H7 (cell line): ENCODE measurements at regions not wholly inside any gene's neighbourhood (a gene's known extent, or its start where the extent isn't known, plus 50 kb on each side); places are given as distances from the start of the nearest gene placed in this dataset.

Experiments used
- DNase-seq: peaks from one replicate; pipeline ENCODE4 v3.0.0; 2012
- H3K27me3 ChIP-seq: 2 replicates; pipeline ENCODE4 v1.6.0; 2011; ENCODE audit warnings: mild to moderate bottlenecking, low read length; ENCODE audit not compliant: control insufficient read depth, insufficient read depth
- H3K36me3 ChIP-seq: replicated peaks from 2 replicates; pipeline ENCODE4 v1.5.1; 2011; ENCODE audit warnings: low read length; ENCODE audit not compliant: control insufficient read depth, insufficient read depth
- H3K4me3 ChIP-seq: 2 replicates; pipeline ENCODE4 v1.5.1; 2011; ENCODE audit warnings: low read depth, mild to moderate bottlenecking, control low read depth, low read length, moderate library complexity; ENCODE audit not compliant: insufficient read depth

DNA sequence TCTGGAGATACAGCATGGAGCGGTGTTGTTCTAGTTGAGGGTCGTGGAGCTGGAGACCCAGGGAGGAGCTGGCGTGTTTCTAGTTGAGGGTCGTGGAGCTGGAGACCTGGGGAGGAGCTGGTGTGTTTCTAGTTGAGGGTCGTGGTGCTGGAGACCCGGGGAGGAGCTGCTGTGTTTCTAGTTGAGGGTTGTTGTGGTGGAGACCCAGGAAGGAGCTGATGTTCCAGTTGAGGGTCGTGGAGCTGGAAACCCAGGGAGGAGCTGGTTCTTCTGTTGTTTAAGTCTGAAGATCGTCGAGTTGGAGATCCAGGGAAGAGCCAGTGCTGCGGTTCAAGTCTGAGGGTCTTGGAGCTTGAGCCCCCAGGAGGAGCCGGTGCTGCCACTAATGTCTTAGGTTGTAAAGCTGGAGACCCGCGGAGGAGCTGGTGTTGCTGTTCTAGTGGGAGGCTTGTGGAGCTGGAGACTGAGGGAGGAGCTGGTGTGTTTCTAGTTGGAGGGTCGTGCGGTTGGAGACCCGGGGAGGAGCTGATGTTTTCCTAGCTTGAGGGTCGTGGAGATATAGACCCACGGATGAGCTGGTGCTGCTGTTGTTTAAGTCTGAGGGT is 155.3 kb downstream of the RTP5 start:
- Histone ChIP-seq H3K27me3 (no peaks in the 10 kb centered on the region), H3K4me3 (no peak overlapping the region), H3K36me3 (no peaks in the 10 kb centered on the region)
- no peak for DNase-seq

DNA sequence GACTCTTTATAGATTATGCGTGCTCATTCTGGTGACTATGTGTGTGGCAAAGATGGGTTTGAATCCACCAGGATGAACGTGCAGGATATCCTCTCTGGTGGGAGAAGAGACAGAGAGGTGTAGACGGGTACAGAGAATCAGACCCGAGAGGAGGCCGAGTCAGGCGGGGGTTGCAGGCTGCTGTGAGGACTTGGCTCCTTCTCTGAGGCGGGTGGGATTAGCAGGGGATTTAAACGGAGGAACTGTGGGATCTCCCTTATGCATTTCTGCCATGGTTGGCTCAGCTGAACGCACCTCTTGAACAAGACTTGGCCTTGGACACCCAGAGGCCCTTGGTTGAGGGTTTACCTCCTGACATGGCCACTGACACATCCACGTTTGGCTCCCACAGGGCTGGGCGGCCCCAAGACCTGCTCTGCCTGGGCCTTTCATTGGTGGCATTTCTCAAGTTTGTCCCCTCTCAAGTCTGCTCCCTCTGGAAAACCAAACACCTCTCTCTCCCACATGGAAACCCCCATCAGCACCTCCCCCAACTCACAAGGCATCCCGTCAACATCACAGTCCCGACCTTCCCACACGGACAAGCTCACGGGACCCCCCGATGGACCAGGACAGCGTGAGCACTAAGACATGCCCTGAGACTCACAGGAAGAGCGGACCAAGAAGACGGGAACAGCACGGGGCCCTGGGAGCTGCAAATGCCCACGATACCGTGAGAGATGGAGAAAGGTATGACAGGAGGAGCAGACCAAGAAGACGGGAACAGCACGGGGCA is 158.3 kb downstream of the RTP5 start:
- H3K27me3 ChIP-seq, result no peaks in the 10 kb centered on the region
- no peak for DNase-seq
- no peak overlapping the region for H3K4me3 ChIP-seq
- H3K36me3 ChIP-seq, result no peaks in the 10 kb centered on the region

DNA sequence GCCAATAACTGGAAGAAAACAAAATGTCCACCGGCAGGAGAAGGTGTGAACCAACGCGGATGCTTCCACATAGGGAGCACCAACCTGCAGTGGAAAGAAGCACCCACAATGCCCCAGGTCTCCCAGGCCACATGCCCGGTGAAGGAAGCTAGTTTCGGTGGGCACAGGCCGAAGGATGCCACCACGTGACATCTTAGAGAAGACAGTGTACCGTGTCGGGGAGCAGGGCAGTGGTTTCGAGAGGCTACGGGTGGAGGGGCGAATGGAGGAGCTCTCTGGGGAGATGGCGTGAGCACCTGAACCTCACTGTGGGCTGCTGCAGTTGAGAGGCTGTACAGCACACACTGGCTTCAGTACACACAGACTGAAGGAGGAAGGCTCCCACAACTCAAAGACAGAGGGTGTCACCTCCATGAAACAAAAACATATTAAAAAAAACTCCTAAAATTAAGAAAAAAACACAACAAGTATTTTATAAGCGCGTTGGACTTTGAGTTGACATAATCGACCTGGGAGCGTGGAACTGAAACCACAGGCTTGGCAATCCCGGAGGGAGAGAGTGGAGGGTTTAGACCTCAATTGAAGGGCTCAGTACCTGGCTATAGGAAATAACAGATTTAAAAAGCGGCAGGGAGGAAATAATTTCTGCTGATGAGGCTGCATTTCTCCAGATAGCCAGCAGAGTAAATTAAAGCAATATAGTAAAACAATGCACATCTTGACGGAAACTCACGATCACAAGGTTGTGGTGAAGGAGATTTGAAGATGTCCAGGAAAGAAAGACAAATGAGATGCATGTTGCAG is 160.1 kb downstream of the RTP5 start:
- no peaks in the 10 kb centered on the region for H3K27me3 ChIP-seq

DNA sequence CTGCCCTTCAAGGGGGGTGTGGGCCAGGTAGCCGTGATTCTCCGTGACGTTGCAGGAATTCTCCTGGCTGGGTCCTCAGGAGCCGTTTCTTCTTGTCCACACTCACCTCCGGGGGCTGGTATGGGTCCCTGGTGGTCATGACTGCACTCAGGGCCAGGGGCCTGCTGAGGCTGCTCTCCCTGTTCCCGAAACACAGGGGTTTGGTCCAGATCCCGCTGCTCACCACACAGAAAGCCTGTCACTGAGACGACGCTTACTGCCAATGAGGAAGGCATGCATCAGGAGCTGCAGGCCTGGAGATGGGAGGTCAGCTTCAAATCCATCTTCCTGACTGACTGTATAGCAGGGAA is 160.7 kb downstream of the RTP5 start:
- no peak overlapping the region for H3K4me3 ChIP-seq
- no peak for DNase-seq
- H3K27me3 ChIP-seq, result no peaks in the 10 kb centered on the region
- H3K36me3 ChIP-seq, result no peaks in the 10 kb centered on the region

More for the DNA sequence above, 160.1 kb downstream of the RTP5 start:
- Histone ChIP-seq H3K36me3 (no peaks in the 10 kb centered on the region), H3K4me3 (no peak overlapping the region)
- no peak for DNase-seq

DNA sequence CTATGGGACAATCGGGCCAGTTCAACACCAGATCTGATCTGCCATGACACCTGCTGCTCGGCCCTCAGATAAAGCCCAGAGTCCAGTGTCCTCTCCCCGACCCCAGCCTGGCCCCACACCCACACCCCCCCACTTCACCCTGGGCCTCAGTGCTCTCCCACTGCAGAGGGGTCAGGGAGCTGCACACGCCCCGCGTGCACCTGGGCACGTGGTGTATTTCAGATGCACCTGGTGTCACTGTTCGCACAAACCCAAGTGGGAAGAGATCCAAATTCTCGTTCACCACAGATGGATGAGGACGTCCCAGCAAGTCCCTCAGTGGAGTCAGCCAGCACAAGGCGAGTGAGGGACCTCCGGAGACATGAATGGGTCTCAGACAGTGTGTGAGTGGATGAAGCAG is 161.3 kb downstream of the RTP5 start:
- H3K27me3 ChIP-seq, result no peaks in the 10 kb centered on the region

DNA sequence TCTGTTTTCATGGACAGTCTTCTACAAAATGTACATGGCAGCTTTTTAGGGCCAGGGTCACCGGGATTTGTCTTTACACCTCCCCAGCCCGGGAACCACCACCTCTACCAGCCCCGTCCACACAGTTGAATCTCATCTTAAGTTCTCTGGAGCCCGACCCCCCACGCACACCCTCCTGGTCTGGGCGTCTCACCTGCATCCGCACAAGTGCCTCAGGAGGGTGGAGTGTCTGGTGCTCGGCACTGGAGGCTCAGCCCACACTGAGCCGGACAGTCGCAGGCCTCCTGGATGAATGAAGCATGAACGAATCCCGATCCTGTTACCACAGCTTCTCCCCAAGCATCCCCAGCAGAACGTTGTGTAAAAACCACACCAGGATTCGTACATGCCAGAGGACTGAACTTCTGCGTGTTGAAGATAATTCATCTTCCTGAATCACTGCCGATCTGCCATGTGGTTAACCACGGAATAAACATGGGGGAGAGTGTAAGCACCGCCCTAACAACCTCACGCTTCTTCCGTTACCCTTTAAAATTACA is 162.0 kb downstream of the RTP5 start:
- no peak for DNase-seq
- Histone ChIP-seq H3K36me3 (no peaks in the 10 kb centered on the region), H3K27me3 (no peaks in the 10 kb centered on the region), H3K4me3 (no peak overlapping the region)

More for the DNA sequence above, 161.3 kb downstream of the RTP5 start:
- no peak for DNase-seq
- Histone ChIP-seq H3K4me3 (no peak overlapping the region), H3K36me3 (no peaks in the 10 kb centered on the region)

DNA sequence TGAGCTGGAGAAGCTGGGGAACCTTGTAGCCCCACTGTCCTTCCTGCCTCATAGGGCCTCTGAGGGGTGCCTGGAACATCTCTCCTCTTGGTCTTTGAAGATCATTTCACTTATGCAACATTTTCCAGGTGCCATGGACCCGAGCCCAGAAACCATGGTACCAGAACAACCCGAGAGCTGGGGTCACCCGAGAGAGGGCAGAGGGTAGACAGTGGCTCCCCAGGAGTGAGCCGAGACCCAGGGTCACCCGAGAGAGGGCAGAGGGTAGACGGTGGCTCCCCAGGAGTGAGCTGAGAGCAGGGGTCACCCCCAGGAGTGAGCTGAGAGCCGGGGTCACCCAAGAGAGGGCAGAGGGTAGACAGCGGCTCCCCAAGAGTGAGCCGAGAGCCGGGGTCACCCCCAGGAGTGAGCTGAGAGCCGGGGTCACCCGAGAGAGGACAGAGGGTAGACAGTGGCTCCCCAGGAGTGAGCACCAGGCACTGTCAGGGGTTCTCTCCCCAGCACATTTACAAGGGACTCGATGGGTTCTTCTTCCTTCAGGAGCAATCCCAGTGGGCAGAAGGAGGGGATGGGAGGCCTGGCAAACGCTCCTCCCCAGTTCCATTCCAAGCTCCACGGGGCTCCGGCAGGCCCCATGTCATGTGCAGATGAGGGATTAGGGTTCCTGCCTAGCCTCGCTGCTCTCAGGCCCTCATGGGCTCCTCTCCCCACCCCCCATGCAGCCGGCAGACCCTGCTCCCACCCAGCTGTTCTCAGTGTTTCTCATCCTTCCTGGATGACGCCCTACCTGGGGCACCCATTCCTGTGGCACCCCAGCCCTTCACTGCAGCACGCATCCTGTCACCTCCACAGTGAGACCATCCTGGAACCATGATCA is 163.5 kb downstream of the RTP5 start:
- H3K4me3 ChIP-seq, result no peak overlapping the region
- no peaks in the 10 kb centered on the region for H3K36me3 ChIP-seq
- H3K27me3 ChIP-seq, result no peaks in the 10 kb centered on the region
- DNase-seq, result no peak

DNA sequence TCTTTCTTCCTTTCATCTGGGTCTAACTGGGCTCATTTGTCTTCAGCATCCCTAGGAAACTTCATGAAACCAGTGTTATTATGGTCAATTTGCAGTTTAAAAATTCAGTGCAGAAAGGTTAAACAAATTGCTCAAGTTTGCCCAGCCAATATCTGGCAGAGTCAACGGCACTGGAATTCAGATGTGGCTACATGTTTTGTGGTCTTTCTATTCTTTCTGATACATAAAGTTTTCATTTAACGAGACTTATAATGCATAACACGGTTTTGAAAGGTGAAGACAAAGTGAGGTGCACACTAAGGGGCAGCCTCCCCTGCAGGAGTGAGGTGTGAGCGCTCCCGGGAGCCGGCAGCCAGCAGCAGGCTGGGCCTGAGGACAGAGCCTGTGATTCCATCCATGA is 164.6 kb downstream of the RTP5 start:
- no peak for DNase-seq
- H3K27me3 ChIP-seq, result no peaks in the 10 kb centered on the region
- no peaks in the 10 kb centered on the region for H3K36me3 ChIP-seq
- no peak overlapping the region for H3K4me3 ChIP-seq

DNA sequence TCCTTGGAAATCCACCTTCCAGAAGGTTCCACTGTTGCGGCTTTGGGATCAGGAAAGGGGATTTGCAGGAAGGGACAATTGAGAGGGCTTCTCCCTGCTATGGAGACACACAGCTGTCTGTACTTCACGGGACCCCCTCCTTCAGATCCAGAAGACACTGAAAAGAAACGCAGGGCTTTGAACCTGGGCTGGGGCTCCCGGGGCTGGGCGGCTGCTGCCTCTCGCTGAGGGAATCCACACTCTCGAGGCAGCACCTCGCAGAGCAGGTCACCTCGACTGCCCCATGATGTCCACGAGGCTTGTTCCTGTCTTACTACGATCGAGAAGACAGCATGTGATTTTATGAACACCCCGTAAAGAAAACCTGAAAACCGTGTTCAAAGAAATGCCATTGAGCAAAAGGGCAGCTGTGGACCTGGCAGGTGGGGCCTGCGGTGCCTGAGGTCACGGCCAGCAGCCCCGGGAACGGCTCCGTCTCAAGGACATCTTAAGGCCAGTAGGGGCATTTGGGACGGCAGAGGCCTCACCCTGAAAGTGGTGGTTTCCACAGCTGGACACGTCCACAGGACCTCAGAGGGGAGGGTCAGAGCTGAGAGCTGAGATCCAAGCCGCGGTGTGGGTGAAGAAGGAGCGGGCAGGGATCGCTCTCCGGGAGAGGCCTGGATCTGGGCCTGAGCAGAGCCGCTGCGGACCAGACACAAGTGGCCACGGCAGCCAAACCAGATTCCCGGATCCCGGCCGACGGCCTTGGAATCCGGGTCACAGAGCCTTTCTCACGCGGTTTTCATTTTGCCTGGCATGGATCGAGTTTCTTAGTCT is 165.7 kb downstream of the RTP5 start:
- DNase-seq, result no peak
- Histone ChIP-seq H3K4me3 (no peak overlapping the region), H3K27me3 (no peaks in the 10 kb centered on the region), H3K36me3 (no peaks in the 10 kb centered on the region)

DNA sequence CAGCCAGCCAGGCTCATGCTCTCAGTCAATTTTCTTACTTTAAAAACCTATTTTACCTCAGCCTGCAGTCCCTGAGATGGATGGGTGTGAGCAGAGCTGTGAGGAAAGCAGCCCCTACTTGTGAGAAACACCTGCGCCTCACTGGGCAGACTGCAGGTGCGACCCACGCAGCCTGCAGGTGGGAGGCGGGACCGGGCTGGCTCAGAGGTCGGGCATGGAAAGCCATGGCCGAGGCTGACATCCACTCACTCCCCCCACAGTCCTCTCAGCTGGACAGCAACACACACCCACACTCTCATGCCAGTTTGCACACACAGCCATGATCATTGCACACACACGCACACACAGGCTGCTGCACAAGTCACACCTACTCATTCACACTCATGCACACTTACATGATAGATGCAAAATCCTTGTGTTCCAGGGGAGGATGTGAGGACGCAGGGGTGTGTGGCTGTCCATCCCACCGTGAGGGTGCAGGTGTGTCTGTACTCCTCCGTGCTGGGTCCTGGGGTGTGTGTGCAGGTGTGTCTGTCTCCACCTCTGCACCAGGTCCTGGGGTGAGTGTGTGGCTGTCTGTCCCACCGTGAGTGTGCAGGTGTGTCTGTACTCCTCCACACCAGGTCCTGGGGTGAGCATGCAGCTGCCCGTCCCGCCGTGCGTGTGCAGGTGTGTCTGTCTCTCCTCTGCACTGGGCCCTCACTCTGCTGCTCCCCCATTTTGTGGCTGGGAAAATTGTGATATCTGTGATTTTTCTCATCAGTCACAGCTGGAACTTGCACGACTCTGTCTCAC is 166.5 kb downstream of the RTP5 start:
- H3K4me3 ChIP-seq, result no peak overlapping the region
- no peaks in the 10 kb centered on the region for H3K27me3 ChIP-seq
- no peaks in the 10 kb centered on the region for H3K36me3 ChIP-seq
- DNase-seq, result no peak

DNA sequence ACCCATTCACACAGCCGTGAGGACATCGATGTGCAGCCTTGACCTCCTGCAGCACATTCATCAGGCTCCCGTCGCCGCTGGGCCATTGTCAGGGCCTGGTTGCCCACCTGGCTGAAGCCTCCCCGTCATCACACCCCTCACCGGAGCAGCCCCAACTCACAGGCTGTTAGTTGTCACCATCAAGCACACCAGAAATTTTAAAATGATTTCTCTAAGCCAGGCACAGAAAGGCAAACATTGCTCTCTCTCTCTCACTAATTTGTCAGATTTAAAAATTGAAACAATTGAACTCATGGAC is 167.1 kb downstream of the RTP5 start:
- no peak for DNase-seq

DNA sequence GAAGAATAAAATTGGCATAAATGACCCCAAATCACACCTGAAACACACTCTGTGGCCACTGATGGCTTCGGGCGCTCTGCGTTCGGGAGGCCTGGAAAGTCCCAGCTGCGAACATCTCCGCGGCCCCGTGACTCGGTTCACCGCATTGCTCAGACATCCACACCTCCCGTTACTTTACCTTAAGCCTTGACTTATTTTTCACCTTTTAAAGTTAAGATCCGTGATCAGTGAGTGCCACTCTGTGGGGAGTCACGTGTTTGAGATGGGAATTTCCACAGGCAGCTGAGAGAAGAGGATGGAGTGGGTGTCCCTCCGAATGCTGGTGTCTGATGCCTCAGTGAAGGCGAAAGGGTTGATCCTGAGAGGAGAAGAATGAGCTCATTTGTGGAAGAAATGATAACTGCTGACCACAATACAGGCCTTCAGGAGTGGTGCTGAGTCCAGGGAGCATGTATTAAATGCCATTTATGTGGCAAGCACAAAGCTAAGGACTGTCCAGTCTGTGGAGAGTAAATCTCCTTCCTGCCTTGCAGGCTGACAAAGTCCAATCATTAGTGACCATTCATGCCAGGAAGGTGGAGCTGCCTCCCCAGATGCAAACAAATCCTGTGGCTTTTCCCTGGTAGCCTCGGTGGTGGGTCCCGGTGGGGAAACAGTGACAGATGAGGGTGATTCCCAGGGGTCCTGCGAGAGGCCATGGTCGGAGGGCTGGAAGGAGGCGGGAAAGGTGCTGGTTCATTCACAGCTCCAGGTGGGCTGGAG is 168.8 kb downstream of the RTP5 start:
- DNase-seq, result no peak

More for the DNA sequence above, 167.1 kb downstream of the RTP5 start:
- Histone ChIP-seq H3K27me3 (no peaks in the 10 kb centered on the region), H3K4me3 (no peak overlapping the region), H3K36me3 (no peaks in the 10 kb centered on the region)

More for the DNA sequence above, 168.8 kb downstream of the RTP5 start:
- H3K4me3 ChIP-seq, result no peak overlapping the region
- H3K27me3 ChIP-seq, result peaks cover under 1% of the 10 kb centered on the region
- no peaks in the 10 kb centered on the region for H3K36me3 ChIP-seq
